ENCODE measurements at regions not wholly inside any gene's neighbourhood (a gene's known extent, or its start where the extent isn't known, plus 50 kb on each side); places are given as distances from the start of the nearest gene placed in this dataset.
"Not testable (repeated sequence)": the region's sequence is repeated elsewhere in the genome, so short reads cannot be mapped to it uniquely, and the experiment has no call there.

DNA sequence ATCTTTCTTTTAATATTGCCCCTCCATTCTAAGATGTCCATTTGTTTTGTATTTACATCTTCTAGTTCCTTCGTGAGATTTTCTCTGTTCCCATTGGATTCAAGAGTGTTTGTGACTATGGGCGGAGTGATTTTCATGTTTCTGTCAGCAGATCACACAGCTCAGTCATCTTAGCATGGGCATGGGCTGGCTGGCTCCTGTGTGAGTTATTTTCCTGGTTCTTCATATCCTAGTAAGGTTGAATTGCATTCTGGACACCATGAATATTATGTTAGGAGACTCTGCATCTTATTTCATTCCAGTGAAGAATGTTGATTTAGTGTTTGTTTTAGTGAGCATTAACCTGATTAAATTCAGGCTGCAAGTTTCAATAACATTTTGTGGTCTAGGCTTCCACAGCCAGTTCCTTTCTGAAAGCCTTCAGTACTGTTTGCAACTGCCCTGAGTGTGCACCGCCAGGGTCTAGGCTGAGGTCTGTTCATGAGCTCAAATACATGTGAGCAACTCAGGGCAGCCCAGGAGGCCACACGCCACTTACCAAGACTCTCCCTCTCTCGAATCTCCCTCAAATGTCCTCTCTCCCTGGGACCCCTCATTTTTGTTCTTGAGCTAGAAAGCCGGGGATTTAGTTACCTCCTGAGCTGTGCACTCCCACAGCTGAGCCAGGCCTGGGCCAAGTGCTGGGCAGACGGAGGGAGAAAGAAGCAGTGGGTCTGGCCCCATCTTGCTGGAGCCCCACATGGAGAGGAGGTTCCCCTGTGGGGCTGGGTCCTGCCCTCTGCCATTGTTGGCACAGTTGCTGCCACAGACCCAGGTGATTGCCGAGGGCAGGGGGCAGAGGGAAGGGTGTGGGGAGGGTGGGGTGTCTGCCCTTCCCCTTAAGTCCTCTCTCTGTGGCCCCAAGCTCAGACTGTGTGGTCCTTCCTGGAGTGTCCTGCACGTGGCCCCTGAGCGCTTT is 145.9 kb downstream of the RTP5 start:
- WGBS, 2 donors = 80 to 89% methylated on average over 10 of the region's 10 CpGs
- Histone ChIP-seq H3K4me1 (ENCODE audit: control insufficient read depth in 5 of 5, insufficient read depth in 5 of 5, low read length in 5 of 5) (no peaks in the 10 kb centered on the region), H3K27me3 (ENCODE audit: control insufficient read depth in 3 of 3, insufficient read depth in 3 of 3, low read length in 2 of 3) (no peaks in the 10 kb centered on the region), H3K36me3 (ENCODE audit: control insufficient read depth in 4 of 4, insufficient read depth in 4 of 4, low read length in 4 of 4) (no peaks in the 10 kb centered on the region), H3K9me3 (ENCODE audit: control insufficient read depth in 4 of 4, insufficient read depth in 3 of 4, low read length in 3 of 4) (no peaks in the 10 kb centered on the region), H3K4me3 (no peak overlapping the region), H3K9ac (ENCODE audit: insufficient read depth in 1 of 2, low read length in 2 of 2) (no peak overlapping the region), H3K27ac (ENCODE audit: low read depth in 1 of 2, low read length in 1 of 2) (no peak overlapping the region)
- DNase-seq = no peak
- no peak for ATAC-seq (ENCODE audit: insufficient read depth, low FRiP score)
- TF ChIP-seq, protein P1, sequence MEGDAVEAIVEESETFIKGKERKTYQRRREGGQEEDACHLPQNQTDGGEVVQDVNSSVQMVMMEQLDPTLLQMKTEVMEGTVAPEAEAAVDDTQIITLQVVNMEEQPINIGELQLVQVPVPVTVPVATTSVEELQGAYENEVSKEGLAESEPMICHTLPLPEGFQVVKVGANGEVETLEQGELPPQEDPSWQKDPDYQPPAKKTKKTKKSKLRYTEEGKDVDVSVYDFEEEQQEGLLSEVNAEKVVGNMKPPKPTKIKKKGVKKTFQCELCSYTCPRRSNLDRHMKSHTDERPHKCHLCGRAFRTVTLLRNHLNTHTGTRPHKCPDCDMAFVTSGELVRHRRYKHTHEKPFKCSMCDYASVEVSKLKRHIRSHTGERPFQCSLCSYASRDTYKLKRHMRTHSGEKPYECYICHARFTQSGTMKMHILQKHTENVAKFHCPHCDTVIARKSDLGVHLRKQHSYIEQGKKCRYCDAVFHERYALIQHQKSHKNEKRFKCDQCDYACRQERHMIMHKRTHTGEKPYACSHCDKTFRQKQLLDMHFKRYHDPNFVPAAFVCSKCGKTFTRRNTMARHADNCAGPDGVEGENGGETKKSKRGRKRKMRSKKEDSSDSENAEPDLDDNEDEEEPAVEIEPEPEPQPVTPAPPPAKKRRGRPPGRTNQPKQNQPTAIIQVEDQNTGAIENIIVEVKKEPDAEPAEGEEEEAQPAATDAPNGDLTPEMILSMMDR (IDR thresholded peaks at IDR 0.05; ENCODE audit: control extremely low read depth, extremely low read depth) = no peak

- TF ChIP-seq, protein P1 (IDR thresholded peaks at IDR 0.05; ENCODE audit: control extremely low read depth, extremely low read depth) = no peak
- ATAC-seq (ENCODE audit: insufficient read depth, low FRiP score) (no peak), DNase-seq (no peak)
- Histone ChIP-seq H3K4me3 (no peak overlapping the region), H3K9me3 (ENCODE audit: control insufficient read depth in 4 of 4, insufficient read depth in 3 of 4, low read length in 3 of 4) (no peaks in the 10 kb centered on the region), H3K4me1 (ENCODE audit: control insufficient read depth in 5 of 5, insufficient read depth in 5 of 5, low read length in 5 of 5) (no peaks in the 10 kb centered on the region), H3K36me3 (ENCODE audit: control insufficient read depth in 4 of 4, insufficient read depth in 4 of 4, low read length in 4 of 4) (no peaks in the 10 kb centered on the region), H3K27me3 (ENCODE audit: control insufficient read depth in 3 of 3, insufficient read depth in 3 of 3, low read length in 2 of 3) (no peaks in the 10 kb centered on the region), H3K9ac (ENCODE audit: insufficient read depth in 1 of 2, low read length in 2 of 2) (no peak overlapping the region), H3K27ac (ENCODE audit: low read depth in 1 of 2, low read length in 1 of 2) (no peak overlapping the region)
- whole genome bisulfite sequencing, 2 donors = 93 to 98% methylated on average over 10 of the region's 10 CpGs
These were observed 147.6 kb downstream of the RTP5 start for GRCh38 chr2:242017086-242017485.

DNA sequence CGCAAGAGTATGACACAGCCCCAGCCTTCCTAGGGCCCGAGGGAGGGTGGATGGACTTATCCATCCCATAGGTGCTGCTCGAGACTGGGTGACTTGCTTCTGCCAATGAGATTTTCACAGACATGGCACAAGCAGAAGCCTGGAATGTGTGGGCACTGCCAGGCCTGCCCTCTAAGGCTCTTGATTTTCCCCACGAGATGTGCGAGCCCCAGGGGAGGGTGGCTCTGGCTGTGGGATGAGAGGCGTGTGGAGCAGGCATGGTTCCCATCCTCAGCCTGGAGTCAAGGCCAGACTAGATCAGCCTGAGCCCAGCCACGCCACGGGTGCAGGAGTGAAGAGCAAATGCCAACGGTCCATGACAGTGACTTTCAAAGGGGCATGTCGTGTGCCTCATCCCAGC is 148.9 kb downstream of the RTP5 start:
- 82 to 85% methylated on average over 10 of the region's 10 CpGs for WGBS, 2 donors
- not testable (repeated sequence) for H3K36me3 ChIP-seq (ENCODE audit: control insufficient read depth in 4 of 4, insufficient read depth in 4 of 4, low read length in 4 of 4); DNase-seq; H3K4me1 ChIP-seq (ENCODE audit: control insufficient read depth in 5 of 5, insufficient read depth in 5 of 5, low read length in 5 of 5); H3K9ac ChIP-seq (ENCODE audit: insufficient read depth in 1 of 2, low read length in 2 of 2); H3K9me3 ChIP-seq (ENCODE audit: control insufficient read depth in 4 of 4, insufficient read depth in 3 of 4, low read length in 3 of 4); ATAC-seq (ENCODE audit: insufficient read depth, low FRiP score); H3K27me3 ChIP-seq (ENCODE audit: control insufficient read depth in 3 of 3, insufficient read depth in 3 of 3, low read length in 2 of 3); H3K4me3 ChIP-seq; H3K27ac ChIP-seq (ENCODE audit: low read depth in 1 of 2, low read length in 1 of 2)

- Histone ChIP-seq H3K27me3 (ENCODE audit: control insufficient read depth in 3 of 3, insufficient read depth in 3 of 3, low read length in 2 of 3) (peaks cover 0 to 2% (median 0%) of the 10 kb centered on the region in 3 donors), H3K9ac (ENCODE audit: insufficient read depth in 1 of 2, low read length in 2 of 2) (no peak overlapping the region), H3K27ac (ENCODE audit: low read depth in 1 of 2, low read length in 1 of 2) (no peak overlapping the region), H3K4me1 (ENCODE audit: control insufficient read depth in 5 of 5, insufficient read depth in 5 of 5, low read length in 5 of 5) (no peaks in the 10 kb centered on the region), H3K36me3 (ENCODE audit: control insufficient read depth in 4 of 4, insufficient read depth in 4 of 4, low read length in 4 of 4) (no peaks in the 10 kb centered on the region), H3K9me3 (ENCODE audit: control insufficient read depth in 4 of 4, insufficient read depth in 3 of 4, low read length in 3 of 4) (no peaks in the 10 kb centered on the region), H3K4me3 (no peak overlapping the region)
- ATAC-seq (ENCODE audit: insufficient read depth, low FRiP score) (no peak), DNase-seq (no peak)
- WGBS, 2 donors = 87 to 93% methylated on average over 11 of the region's 11 CpGs
- TF ChIP-seq, protein P1 (IDR thresholded peaks at IDR 0.05; ENCODE audit: control extremely low read depth, extremely low read depth) = no peak
These were observed 149.8 kb downstream of the RTP5 start for GRCh38 chr2:242019344-242019743.

All from lung (tissue), 11 donors.